LHCN-M2 (cell line): ENCODE measurements at regions not wholly inside any gene's neighbourhood (a gene's known extent, or its start where the extent isn't known, plus 50 kb on each side); places are given as distances from the start of the nearest gene placed in this dataset.
A peak's percentile ranks its signal among the peaks of the same experiment; 100 is the strongest.

ENCODE experiments used
- DNase-seq: peaks from one replicate; pipeline ENCODE4 v3.0.0-alpha.2; 2012; ENCODE audit warnings: low read depth

GRCh38 chr6:40312213-40313015, 274.8 kb downstream of the LRFN2 start:
- DNase-seq: no peak

DNA sequence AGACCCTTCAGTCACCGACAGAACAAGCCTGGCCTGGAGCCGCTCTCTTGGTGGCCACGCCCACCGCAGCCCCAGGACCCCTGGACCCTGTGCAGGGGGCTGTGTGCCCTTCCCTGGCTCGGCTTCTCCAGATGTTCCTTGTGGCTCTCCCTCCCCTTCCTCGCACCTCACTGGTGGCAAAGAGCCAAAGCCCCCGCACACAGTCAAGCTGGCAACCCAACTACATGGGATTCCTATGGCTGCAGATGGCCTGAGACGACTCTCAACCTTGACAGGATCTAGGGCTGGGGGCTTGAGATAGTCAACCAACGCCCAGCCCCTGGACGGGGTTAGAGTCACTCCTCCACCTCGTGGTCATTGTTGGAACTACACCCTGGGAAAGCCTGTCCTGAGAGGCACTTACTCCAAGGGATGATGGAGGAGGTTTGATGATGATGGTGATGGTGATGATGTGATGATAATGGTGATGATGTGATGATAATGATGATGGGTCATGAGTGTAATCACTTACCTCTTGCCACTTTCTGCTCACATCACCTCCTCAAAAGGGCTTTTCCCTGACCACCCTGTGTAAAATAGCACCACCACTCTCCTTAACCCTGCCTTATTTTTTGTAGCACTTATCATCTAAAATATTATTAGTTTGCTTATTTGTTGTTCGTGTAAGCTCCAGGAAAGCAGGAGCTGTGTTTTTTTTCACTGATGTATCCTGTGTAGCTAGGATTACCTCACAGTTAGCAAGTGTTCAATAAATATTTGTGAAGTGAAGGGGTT, 278.4 kb downstream of the LRFN2 start:
- DNase-seq: peak; percentile 0

GRCh38 chr6:40307712-40308111, 279.5 kb downstream of the LRFN2 start:
- no peak for DNase-seq

DNA sequence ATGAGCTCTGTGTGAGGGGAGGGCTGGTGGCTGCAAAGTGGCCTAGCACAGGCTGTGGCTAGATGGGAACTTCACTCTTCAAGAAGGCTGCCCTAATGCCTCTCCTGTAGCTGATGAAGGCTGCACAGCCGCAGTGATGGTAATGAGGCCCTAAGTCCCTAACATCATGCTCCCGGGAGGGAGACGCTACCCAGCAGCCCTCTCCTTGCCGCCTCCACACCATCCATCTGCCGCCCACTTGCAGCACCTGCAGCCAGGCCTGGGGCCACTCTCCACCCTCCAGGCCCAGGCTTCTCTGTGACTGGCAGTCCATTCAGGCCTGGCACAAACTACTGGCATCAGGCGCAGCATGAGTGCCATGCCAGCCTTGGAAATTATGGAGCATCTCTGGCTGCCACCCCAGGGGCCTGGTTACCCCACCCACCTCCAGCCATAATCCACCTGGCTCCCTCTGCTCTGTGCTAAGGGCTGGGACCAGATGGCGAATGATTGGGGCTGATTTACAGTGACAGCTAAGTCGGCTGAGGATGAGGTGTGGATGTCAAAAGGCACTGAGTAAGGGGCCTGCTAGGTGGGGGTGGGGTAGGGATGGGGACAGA, 284.2 kb downstream of the LRFN2 start:
- DNase-seq: no peak

- DNase-seq: no peak
Measured at GRCh38 chr6:40299681-40300080, 287.5 kb downstream of the LRFN2 start.

GRCh38 chr6:40298207-40298606, 289.0 kb downstream of the LRFN2 start:
- DNase-seq: no peak

- DNase-seq: no peak
Measured at GRCh38 chr6:40295251-40295950, 291.8 kb downstream of the LRFN2 start.

DNA sequence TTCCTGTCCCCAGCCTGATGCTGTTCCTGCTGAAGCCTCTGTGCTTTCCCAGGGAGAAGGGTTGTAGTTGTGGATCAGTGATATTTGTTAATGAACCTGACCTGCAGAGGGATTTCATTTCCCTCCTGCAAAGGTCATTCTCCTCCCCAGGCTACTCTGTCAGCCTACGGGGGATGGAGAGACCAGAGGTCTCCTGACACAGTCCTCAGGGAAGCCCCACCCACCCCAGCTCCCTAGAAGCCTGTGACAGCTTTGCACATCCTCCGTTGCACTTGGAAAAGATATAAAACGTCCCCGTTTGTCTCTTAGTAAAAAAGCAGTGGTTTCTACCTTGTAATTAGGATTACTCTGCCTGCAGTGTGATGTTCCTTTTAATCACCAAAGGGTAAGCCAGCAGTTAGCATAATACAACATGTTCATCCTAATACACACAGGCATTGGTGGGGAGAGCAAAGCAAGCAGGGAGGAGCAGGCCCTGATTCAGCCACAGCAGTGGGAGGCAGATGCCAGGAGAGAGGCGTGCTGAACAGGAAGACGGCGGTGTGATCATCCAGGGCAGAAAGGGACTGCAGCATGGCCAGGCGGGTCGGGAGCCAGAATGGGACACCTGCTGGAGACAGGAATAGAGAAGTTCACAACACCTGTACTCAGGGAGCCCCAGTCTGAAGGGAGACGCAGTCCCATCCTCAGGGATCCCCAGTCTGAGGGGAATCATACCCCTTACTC, 293.5 kb downstream of the LRFN2 start:
- no peak for DNase-seq

GRCh38 chr6:40293060-40293459, 294.1 kb downstream of the LRFN2 start:
- DNase-seq: no peak

DNA sequence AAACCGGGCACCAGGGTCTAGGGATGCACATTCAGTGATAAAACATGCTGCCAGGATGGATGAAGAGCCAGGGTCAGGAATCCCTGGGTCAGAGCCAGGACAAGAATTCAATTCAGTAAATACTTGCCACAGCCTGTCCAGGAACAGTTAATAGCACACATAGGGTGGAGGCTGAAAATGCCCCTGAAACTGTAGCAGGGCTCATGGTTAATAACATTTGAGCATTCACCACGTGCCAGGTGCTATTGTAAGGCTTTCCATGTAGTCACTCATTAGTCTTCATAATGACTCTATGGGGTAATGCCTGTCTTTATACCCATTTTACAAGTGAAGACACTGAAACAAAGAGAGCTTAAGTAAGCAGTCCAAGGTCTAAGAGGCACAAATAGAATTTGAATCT, 296.3 kb downstream of the LRFN2 start:
- DNase-seq: no peak

DNA sequence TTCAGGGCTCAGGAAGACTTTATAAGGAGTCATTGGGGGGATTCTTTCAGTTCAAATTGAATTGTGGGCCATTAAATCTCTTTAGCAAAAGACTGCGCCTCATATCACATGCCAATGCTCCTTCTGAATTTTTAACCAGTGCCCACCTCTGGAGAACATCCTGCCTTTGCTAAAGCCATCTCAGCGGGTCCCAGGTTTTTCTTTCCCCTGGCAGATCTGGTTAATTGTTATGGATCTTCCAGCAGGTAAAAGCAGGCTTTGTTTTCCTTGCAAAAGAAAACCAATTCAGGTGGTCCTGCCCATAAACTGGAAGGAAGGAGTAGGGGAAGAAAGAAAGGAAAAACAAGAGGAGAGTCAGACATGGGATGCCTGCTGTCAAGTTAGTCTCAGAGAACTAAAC, 298.2 kb downstream of the LRFN2 start:
- no peak for DNase-seq

- DNase-seq: no peak
Measured at GRCh38 chr6:40287296-40287850, 299.8 kb downstream of the LRFN2 start.

DNA sequence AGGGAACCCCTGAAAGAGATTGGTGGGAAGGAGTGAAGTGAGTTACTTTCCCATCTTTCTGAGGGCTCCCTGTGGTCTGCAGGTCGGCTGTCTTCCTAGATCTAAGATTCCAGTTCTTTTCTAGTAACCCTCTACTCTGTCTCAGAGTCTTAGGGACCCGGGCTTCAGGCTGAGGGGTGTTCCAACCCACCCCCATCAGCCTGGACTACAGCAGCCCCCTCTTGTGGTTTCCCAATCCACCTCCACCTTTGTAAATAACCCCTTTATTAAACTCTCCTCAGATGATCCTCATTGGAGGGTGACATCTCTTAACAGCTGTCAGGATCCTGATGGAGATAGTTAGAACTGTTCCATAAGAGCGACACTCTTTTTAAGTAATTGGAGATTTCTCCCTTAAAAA, 300.4 kb downstream of the LRFN2 start:
- DNase-seq: no peak

- DNase-seq: no peak
Measured at GRCh38 chr6:40285996-40286395, 301.2 kb downstream of the LRFN2 start.

DNA sequence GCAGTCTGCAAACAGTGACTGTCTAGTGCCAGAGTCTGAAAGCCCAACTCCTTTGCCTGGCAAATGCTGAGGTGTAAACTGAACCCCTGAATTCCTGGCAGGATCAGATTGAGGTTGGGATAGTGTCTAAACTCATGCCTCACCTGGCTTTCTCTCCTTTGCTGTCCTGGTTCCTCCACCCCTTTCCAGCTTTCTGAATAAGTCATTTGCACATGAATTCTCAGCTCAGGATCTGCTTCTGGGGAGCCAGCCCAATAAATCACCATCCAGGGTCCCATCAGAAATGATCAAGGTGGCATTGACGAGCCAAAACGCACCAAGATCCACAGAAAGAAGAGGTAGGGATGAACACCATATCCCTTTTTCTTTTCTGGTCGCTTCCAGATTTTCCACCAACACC, 301.6 kb downstream of the LRFN2 start:
- no peak for DNase-seq

GRCh38 chr6:40282986-40283385, 304.2 kb downstream of the LRFN2 start:
- DNase-seq: no peak

DNA sequence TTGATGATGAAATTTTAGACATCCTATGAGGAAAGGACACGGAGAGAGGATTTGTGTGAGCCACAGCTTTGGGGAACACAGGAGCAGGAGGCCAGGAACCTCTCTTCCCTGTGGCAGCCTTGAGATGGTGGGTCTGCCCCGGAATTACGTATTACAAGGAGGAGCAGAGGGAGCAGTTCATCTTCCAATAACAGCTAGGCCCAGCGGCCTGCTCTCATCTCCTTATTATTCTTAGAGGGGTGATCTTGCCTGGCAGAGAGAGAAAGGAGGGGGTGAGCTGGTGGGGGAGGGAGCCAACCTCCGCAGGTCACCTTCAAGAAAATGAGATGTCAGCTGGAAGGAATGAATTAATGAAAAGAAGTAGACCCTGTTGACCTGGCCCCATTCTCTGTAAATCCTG, 305.8 kb downstream of the LRFN2 start:
- DNase-seq: no peak

DNA sequence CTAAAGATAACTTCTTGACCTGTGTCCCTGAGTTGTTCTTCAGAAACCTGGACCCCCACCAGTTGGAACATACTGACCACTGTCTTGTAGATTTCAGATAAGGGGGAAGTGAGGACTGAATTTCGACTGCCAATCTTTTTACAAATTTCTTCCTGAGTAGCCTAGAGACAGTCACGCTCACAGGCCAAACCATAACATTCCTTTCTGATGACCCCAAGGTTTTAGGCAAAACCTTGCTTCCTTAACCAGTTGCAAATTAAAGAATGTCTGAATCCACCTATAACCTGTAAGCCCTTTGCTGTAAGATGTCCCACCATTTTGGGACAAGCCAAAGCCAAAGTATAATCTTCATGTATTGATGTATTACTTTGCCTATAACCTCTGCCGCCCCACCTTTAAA, 306.9 kb downstream of the LRFN2 start:
- no peak for DNase-seq

GRCh38 chr6:40276141-40276540, 311.0 kb downstream of the LRFN2 start:
- DNase-seq: no peak

DNA sequence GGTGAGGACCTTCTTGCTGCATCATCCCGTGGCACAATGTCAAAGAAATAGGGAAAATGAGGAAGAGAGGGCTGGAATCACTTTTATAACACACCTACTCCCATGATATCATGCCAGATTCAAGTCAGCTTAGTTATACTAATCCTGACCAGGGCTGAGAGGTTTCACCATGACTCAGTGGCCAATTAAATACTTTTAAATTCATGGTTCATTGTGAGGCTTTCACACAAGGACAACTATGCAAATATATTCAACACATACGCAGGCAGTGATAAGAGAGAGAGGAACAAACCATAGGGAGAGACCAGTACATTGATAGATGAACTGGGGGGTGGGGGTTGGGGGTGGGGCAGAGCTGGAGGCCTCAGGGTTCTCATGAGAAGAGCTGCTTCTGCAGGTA, 313.1 kb downstream of the LRFN2 start:
- no peak for DNase-seq

GRCh38 chr6:40268614-40269013, 318.6 kb downstream of the LRFN2 start:
- no peak for DNase-seq
